GM04503 (cell line): ENCODE measurements at regions not wholly inside any gene's neighbourhood (a gene's known extent, or its start where the extent isn't known, plus 50 kb on each side); places are given as distances from the start of the nearest gene placed in this dataset.

Experiments
- DNase-seq: peaks from one replicate; pipeline ENCODE4 v3.0.0-alpha.2; 2012; ENCODE audit warnings: low read depth

GRCh38 chr6:133185731-133186130, 55.4 kb upstream of the EYA4 start:
- no peak for DNase-seq

GRCh38 chr6:133187114-133187513, 54.0 kb upstream of the EYA4 start:
- DNase-seq = no peak

GRCh38 chr6:133187657-133188453, 53.3 kb upstream of the EYA4 start:
- no peak for DNase-seq

DNA sequence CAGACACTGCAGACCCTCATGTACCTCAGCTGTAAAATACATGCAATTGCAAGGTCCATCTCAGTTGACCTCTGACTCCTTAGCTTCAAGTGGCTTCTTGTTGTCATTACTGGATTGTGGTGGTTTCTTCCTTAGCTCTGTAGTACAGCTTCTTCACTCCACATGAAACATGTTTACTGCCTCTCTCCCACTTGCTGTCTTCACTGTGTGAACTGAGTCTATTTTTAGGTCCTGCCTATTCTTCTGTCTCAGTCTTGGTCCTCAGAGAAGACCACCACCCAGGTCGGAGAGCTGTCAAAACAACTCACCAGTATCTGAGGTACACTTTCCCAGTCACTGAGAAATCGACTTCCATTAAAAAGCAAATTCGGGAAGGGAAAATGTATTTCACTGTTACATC, 50.2 kb upstream of the EYA4 start:
- no peak for DNase-seq

DNA sequence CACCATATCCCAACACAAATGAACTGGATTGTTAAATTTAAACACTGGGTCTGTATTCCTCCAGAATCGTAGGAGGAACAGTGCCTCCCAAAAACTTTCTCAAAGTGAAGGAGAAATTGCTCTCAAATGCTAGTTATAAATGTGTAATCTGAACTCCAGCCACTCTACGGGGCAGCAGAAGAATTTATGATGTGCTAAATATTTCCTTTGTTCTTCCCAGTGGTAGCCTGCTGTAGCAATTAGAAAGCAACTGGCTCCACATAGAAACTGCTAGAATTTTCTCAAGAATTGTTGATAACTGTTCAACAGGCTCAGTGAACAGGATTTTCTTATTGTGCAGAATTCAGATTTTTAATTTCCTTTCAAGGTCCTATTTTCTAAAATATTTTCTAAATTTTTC, 49.8 kb upstream of the EYA4 start:
- DNase-seq = no peak
